MM.1S (cell line): ENCODE measurements at regions not wholly inside any gene's neighbourhood (a gene's known extent, or its start where the extent isn't known, plus 50 kb on each side); places are given as distances from the start of the nearest gene placed in this dataset.

Experiments
- EZH2 ChIP-seq: fragments of 300-600 bp; sonication (generic); optimal IDR thresholded peaks from 2 replicates; pipeline ENCODE3; 2017; ENCODE audit warnings: low read depth, mild to moderate bottlenecking, antibody characterized with exemption, low read length, mixed read lengths
- EZH2phosphoT487 ChIP-seq: fragments of 300-600 bp; sonication (generic); IDR thresholded peaks from 2 replicates; pipeline ENCODE4 v1.6.1; 2018; ENCODE audit warnings: antibody characterized with exemption, low read length
- TF ChIP-seq, protein P1 (sequence below): fragments of 300-600 bp; sonication (generic); IDR thresholded peaks from 2 replicates; pipeline ENCODE4 v1.5.1; 2016; ENCODE audit warnings: antibody characterized with exemption, low read length, mixed read lengths

DNA sequence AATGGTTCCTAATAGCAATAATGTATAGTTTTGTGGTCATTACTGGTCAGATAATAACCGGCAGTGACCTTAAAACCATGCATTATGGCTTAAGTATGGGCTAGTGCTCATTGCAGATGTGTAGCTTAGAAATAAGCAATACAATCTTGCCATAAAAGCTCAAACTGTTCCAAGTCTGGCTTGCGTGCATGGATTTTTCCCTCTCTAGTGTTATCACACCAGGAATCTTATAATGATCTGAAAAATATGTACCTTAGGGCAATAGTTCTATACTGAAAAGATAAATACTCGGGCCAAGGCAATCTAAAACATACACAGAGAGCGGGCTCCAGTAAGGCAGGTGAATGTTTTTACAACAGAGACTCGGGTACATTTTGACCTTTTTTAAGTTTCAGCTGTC is 157.8 kb downstream of the DHX15 start:
- TF ChIP-seq, protein P1, sequence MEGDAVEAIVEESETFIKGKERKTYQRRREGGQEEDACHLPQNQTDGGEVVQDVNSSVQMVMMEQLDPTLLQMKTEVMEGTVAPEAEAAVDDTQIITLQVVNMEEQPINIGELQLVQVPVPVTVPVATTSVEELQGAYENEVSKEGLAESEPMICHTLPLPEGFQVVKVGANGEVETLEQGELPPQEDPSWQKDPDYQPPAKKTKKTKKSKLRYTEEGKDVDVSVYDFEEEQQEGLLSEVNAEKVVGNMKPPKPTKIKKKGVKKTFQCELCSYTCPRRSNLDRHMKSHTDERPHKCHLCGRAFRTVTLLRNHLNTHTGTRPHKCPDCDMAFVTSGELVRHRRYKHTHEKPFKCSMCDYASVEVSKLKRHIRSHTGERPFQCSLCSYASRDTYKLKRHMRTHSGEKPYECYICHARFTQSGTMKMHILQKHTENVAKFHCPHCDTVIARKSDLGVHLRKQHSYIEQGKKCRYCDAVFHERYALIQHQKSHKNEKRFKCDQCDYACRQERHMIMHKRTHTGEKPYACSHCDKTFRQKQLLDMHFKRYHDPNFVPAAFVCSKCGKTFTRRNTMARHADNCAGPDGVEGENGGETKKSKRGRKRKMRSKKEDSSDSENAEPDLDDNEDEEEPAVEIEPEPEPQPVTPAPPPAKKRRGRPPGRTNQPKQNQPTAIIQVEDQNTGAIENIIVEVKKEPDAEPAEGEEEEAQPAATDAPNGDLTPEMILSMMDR = no peak
- no peak for TF ChIP-seq EZH2
- TF ChIP-seq EZH2phosphoT487 = no peak
